ENCODE measurements at regions not wholly inside any gene's neighbourhood (a gene's known extent, or its start where the extent isn't known, plus 50 kb on each side); places are given as distances from the start of the nearest gene placed in this dataset.

DNA sequence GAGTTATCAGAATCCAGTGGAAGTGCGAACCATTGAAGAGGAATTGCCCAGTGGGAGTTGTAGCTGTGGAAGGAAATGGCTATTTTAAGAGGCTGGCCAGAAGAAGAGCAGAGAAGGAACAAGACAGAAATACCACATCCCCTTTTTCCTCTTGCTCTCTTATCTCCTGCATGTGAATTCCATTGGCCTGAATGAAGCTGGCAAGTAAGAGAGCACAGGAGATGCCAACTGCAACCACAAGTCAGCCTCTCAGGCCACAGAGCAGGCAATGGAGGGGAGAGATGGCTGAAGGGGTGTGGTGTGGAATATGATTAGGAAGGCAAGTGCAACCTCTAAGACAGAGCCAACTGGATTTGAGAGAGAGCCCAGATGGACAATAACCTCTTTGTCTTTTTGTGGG is 362.7 kb upstream of the IMPG1 start:
- CTCF ChIA-PET (ENCODE audit: low intra/inter-chr PET ratio, low total read pairs): no interaction called here
- ATAC-seq: no peak
- Histone ChIP-seq H3K36me3 (replicated peaks in 1 of 2; ENCODE audit: control insufficient read depth in 1 of 2, insufficient read depth in 2 of 2, low read length in 2 of 2) (no peaks in the 10 kb centered on the region), H3K9me3 (ENCODE audit: low read length) (no peaks in the 10 kb centered on the region), H3K4me2 (ENCODE audit: low read depth, low read length) (no peak overlapping the region), H4K20me1 (ENCODE audit: insufficient read depth, low read length) (no peaks in the 10 kb centered on the region), H3K27ac (ENCODE audit: extremely low read length, insufficient read depth, low read length) (no peak overlapping the region), H3K79me2 (ENCODE audit: insufficient read depth, low read length) (no peaks in the 10 kb centered on the region), H3K9ac (ENCODE audit: insufficient read depth, low read depth, low read length) (no peak overlapping the region), H3K4me1 (ENCODE audit: insufficient read depth, low read length) (no peaks in the 10 kb centered on the region), H2AFZ (ENCODE audit: low read length) (no peak overlapping the region), H3K27me3 (ENCODE audit: control insufficient read depth in 1 of 2, insufficient read depth in 2 of 2, low read length in 2 of 2) (no peaks in the 10 kb centered on the region), H3K4me3 (replicated peaks in 1 of 3; ENCODE audit: insufficient read depth in 1 of 3, low read depth in 2 of 3, low read length in 3 of 3) (no peak overlapping the region)
- POLR2A ChIA-PET: no interaction called here
- no TSS peak for BruUV-seq (replicated peaks)
- intact Hi-C loops (cut with micrococcal nuclease; ENCODE audit: unreplicated experiment) (no loop called here), in situ Hi-C loops (cut with HindIII; ENCODE audit: extremely low pct_ligation_motif_present, low pct_unique_long_range_greater_than_20kb) (no loop called here)
- DNase-seq (ENCODE audit: low spot score): no peak
- no peak for FAIRE-seq
- 5% methylated on average over 1 of the region's 1 CpG for WGBS (ENCODE audit: low lambda C conversion rate)
- no peak for TF ChIP-seq STAT5B (CRISPR knock-in tag; IDR thresholded peaks at IDR 0.05)
- TF ChIP-seq, protein P1, sequence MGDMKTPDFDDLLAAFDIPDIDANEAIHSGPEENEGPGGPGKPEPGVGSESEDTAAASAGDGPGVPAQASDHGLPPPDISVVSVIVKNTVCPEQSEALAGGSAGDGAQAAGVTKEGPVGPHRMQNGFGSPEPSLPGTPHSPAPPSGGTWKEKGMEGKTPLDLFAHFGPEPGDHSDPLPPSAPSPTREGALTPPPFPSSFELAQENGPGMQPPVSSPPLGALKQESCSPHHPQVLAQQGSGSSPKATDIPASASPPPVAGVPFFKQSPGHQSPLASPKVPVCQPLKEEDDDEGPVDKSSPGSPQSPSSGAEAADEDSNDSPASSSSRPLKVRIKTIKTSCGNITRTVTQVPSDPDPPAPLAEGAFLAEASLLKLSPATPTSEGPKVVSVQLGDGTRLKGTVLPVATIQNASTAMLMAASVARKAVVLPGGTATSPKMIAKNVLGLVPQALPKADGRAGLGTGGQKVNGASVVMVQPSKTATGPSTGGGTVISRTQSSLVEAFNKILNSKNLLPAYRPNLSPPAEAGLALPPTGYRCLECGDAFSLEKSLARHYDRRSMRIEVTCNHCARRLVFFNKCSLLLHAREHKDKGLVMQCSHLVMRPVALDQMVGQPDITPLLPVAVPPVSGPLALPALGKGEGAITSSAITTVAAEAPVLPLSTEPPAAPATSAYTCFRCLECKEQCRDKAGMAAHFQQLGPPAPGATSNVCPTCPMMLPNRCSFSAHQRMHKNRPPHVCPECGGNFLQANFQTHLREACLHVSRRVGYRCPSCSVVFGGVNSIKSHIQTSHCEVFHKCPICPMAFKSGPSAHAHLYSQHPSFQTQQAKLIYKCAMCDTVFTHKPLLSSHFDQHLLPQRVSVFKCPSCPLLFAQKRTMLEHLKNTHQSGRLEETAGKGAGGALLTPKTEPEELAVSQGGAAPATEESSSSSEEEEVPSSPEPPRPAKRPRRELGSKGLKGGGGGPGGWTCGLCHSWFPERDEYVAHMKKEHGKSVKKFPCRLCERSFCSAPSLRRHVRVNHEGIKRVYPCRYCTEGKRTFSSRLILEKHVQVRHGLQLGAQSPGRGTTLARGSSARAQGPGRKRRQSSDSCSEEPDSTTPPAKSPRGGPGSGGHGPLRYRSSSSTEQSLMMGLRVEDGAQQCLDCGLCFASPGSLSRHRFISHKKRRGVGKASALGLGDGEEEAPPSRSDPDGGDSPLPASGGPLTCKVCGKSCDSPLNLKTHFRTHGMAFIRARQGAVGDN (CRISPR knock-in tag; IDR thresholded peaks at IDR 0.05): no peak
- no peak for TF ChIP-seq NFYB (CRISPR knock-in tag; IDR thresholded peaks at IDR 0.05)
- TF ChIP-seq ELF1 (CRISPR knock-in tag; IDR thresholded peaks at IDR 0.05): no peak
- TF ChIP-seq, protein P2, sequence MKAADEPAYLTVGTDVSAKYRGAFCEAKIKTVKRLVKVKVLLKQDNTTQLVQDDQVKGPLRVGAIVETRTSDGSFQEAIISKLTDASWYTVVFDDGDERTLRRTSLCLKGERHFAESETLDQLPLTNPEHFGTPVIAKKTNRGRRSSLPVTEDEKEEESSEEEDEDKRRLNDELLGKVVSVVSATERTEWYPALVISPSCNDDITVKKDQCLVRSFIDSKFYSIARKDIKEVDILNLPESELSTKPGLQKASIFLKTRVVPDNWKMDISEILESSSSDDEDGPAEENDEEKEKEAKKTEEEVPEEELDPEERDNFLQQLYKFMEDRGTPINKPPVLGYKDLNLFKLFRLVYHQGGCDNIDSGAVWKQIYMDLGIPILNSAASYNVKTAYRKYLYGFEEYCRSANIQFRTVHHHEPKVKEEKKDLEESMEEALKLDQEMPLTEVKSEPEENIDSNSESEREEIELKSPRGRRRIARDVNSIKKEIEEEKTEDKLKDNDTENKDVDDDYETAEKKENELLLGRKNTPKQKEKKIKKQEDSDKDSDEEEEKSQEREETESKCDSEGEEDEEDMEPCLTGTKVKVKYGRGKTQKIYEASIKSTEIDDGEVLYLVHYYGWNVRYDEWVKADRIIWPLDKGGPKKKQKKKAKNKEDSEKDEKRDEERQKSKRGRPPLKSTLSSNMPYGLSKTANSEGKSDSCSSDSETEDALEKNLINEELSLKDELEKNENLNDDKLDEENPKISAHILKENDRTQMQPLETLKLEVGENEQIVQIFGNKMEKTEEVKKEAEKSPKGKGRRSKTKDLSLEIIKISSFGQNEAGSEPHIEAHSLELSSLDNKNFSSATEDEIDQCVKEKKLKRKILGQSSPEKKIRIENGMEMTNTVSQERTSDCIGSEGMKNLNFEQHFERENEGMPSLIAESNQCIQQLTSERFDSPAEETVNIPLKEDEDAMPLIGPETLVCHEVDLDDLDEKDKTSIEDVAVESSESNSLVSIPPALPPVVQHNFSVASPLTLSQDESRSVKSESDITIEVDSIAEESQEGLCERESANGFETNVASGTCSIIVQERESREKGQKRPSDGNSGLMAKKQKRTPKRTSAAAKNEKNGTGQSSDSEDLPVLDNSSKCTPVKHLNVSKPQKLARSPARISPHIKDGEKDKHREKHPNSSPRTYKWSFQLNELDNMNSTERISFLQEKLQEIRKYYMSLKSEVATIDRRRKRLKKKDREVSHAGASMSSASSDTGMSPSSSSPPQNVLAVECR (CRISPR knock-in tag; IDR thresholded peaks at IDR 0.05; ENCODE audit: borderline replicate concordance): no peak
- no peak for TF ChIP-seq ZNF256 (CRISPR knock-in tag; conservative IDR thresholded peaks at IDR 0.05)
- no peak for TF ChIP-seq HNRNPL (IDR thresholded peaks at IDR 0.05; ENCODE audit: low read depth, low read length)
- no peak for TF ChIP-seq ETV5 (CRISPR knock-in tag; IDR thresholded peaks at IDR 0.05; ENCODE audit: borderline replicate concordance)
- no peak for TF ChIP-seq NR2F1 (CRISPR knock-in tag; IDR thresholded peaks at IDR 0.05)
- no peak for TF ChIP-seq FOXP1 (IDR thresholded peaks at IDR 0.05)
- no peak for TF ChIP-seq FOXP1 (CRISPR knock-in tag; IDR thresholded peaks at IDR 0.05)
- no peak for TF ChIP-seq ZNF207 (IDR thresholded peaks at IDR 0.05; ENCODE audit: borderline replicate concordance)
- TF ChIP-seq, protein P3, sequence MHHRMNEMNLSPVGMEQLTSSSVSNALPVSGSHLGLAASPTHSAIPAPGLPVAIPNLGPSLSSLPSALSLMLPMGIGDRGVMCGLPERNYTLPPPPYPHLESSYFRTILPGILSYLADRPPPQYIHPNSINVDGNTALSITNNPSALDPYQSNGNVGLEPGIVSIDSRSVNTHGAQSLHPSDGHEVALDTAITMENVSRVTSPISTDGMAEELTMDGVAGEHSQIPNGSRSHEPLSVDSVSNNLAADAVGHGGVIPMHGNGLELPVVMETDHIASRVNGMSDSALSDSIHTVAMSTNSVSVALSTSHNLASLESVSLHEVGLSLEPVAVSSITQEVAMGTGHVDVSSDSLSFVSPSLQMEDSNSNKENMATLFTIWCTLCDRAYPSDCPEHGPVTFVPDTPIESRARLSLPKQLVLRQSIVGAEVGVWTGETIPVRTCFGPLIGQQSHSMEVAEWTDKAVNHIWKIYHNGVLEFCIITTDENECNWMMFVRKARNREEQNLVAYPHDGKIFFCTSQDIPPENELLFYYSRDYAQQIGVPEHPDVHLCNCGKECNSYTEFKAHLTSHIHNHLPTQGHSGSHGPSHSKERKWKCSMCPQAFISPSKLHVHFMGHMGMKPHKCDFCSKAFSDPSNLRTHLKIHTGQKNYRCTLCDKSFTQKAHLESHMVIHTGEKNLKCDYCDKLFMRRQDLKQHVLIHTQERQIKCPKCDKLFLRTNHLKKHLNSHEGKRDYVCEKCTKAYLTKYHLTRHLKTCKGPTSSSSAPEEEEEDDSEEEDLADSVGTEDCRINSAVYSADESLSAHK (CRISPR knock-in tag; IDR thresholded peaks at IDR 0.05; ENCODE audit: borderline replicate concordance): no peak
- TF ChIP-seq ELF3 (CRISPR knock-in tag; IDR thresholded peaks at IDR 0.05): no peak

Measured in HepG2 (cell line).